ENCODE measurements at regions not wholly inside any gene's neighbourhood (a gene's known extent, or its start where the extent isn't known, plus 50 kb on each side); places are given as distances from the start of the nearest gene placed in this dataset.

DNA sequence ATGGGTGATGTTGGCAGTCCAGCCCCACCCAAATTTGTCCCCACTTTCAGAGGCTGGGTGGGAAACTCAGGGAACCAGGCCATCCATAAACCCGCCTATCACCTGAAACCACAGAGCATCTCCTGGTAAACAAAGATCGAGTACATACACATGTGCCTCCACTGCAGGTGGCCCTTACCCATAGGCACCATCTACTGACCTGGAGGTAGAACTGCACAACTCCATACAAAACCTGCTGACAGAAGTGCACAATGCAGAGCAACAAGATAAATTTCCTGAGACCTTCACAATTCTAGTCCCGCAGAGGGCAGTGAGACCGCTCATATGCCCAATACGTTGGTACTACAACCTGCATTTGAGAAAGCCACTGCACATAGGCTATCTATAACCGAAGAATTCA, 856.3 kb downstream of the SUCLG1 start:
- Histone ChIP-seq H3K4me3 (no peak overlapping the region), H3K9me3 (no peaks in the 10 kb centered on the region), H3K4me1 (no peaks in the 10 kb centered on the region), H3K27ac (no peak overlapping the region), H3K27me3 (no peaks in the 10 kb centered on the region), H3K36me3 (no peaks in the 10 kb centered on the region)
- WGBS = 96% methylated on average over 4 of the region's 6 CpGs
- DNase-seq (ENCODE audit: low spot score in 2 of 2) = no peak
- TF ChIP-seq POLR2AphosphoS5 (IDR thresholded peaks at IDR 0.05) (no peak), POLR2A (IDR thresholded peaks at IDR 0.05) (no peak)

DNA sequence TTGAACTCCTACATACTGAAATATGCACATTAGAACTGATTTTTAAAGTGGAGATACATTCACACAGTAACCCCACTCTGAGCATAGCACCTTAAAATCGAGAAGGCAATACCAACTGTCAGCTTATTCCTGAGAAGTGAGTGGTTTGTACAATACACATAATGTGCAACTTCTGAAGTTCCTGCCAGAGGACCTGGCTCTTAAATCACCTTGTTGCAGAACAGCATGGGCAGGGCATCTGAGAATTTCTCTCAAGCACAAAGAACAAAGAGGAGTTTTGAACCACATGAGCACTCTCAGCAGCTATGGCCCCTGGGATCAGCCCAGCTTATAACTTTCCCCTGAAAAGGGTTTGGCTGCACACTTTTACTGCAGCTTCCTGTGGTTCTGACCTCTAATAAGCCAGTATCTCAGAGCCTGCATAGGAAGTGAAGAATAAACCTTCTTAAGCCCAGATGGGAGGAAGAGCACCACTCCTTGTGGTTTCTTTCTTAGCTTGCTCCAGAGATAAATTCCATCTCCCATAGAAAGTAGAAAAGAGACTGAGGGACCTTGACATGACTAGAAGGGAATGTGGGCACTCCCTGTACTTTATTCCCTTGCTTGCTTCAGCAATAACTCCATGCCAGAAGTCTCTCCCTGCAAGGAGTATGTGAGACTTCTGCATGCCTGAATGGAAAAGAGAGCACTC, 862.3 kb downstream of the SUCLG1 start:
- no peaks in the 10 kb centered on the region for H3K27me3 ChIP-seq
- WGBS = 43% methylated on average over 1 of the region's 1 CpG
- no peaks in the 10 kb centered on the region for H3K36me3 ChIP-seq
- no peak overlapping the region for H3K27ac ChIP-seq
- H3K4me1 ChIP-seq = no peaks in the 10 kb centered on the region
- no peak overlapping the region for H3K4me3 ChIP-seq
- TF ChIP-seq, protein P1, sequence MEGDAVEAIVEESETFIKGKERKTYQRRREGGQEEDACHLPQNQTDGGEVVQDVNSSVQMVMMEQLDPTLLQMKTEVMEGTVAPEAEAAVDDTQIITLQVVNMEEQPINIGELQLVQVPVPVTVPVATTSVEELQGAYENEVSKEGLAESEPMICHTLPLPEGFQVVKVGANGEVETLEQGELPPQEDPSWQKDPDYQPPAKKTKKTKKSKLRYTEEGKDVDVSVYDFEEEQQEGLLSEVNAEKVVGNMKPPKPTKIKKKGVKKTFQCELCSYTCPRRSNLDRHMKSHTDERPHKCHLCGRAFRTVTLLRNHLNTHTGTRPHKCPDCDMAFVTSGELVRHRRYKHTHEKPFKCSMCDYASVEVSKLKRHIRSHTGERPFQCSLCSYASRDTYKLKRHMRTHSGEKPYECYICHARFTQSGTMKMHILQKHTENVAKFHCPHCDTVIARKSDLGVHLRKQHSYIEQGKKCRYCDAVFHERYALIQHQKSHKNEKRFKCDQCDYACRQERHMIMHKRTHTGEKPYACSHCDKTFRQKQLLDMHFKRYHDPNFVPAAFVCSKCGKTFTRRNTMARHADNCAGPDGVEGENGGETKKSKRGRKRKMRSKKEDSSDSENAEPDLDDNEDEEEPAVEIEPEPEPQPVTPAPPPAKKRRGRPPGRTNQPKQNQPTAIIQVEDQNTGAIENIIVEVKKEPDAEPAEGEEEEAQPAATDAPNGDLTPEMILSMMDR (IDR thresholded peaks at IDR 0.05) = no peak
- TF ChIP-seq POLR2A (IDR thresholded peaks at IDR 0.05) (no peak), EP300 (IDR thresholded peaks at IDR 0.05) (no peak), POLR2AphosphoS5 (IDR thresholded peaks at IDR 0.05) (no peak)
- no peak for DNase-seq (ENCODE audit: low spot score in 2 of 2)
- H3K9me3 ChIP-seq = no peaks in the 10 kb centered on the region

DNA sequence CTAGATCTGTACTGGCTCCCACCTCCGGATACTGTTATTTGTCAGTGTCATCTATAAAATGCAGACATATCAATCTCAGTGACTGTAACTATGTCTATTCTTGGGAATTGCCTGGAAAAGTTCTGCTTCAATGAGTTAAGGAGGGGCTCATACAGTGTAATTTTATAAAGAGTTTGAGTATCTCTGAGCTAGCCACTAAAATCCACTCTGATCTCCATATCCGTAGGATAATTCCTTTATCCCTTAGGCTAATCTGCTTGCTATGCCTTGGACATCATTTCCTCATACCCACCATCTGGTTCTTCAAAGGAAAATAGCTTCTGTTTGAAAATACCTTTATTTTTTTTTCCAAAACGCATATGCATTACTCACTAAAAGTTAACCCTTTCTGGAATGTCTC, 863.2 kb downstream of the SUCLG1 start:
- no peaks in the 10 kb centered on the region for H3K27me3 ChIP-seq
- H3K27ac ChIP-seq = no peak overlapping the region
- no peak for TF ChIP-seq POLR2A (IDR thresholded peaks at IDR 0.05)
- TF ChIP-seq, protein P1 (IDR thresholded peaks at IDR 0.05) = no peak
- TF ChIP-seq EP300 (IDR thresholded peaks at IDR 0.05) = no peak
- TF ChIP-seq POLR2AphosphoS5 (IDR thresholded peaks at IDR 0.05) = no peak
- no peaks in the 10 kb centered on the region for H3K9me3 ChIP-seq
- DNase-seq (ENCODE audit: low spot score in 2 of 2) = no peak
- no peaks in the 10 kb centered on the region for H3K36me3 ChIP-seq
- H3K4me1 ChIP-seq = no peaks in the 10 kb centered on the region
- WGBS = 26% methylated on average over 3 of the region's 3 CpGs
- no peak overlapping the region for H3K4me3 ChIP-seq

DNA sequence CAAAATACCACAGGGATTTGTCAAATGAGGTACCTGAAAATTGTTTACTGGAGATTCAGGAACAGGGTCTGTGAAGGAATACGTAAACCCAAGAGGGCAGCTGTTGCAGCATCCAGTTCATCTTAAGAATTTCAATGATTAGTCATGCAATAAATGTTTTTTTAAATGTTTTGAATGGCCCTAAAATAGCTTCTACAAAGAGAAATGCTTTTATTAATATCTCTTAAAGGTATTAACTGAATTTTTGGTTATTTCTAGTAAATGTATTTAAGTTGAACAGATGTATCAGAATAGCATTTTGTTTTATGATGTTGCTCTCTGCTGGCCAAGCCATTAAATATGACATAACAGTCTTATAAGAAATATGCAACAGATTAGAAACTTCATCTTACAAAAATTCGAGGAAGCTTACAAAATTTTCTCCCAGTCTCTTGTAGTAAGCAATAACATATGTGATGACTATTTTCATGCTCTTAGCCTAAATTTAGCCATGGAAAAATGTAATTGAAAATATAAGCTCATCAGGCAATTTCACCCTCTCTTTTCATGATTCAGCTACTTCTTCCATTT, 863.9 kb downstream of the SUCLG1 start:
- H3K9me3 ChIP-seq = no peaks in the 10 kb centered on the region
- TF ChIP-seq EP300 (IDR thresholded peaks at IDR 0.05) (no peak), POLR2AphosphoS5 (IDR thresholded peaks at IDR 0.05) (no peak), POLR2A (IDR thresholded peaks at IDR 0.05) (no peak)
- TF ChIP-seq, protein P1 (IDR thresholded peaks at IDR 0.05) = no peak
- H3K4me3 ChIP-seq = no peak overlapping the region
- 44% methylated on average over 2 of the region's 2 CpGs for WGBS
- H3K27ac ChIP-seq = no peak overlapping the region
- H3K36me3 ChIP-seq = no peaks in the 10 kb centered on the region
- no peaks in the 10 kb centered on the region for H3K4me1 ChIP-seq
- DNase-seq (ENCODE audit: low spot score in 2 of 2) = no peak
- H3K27me3 ChIP-seq = no peaks in the 10 kb centered on the region

DNA sequence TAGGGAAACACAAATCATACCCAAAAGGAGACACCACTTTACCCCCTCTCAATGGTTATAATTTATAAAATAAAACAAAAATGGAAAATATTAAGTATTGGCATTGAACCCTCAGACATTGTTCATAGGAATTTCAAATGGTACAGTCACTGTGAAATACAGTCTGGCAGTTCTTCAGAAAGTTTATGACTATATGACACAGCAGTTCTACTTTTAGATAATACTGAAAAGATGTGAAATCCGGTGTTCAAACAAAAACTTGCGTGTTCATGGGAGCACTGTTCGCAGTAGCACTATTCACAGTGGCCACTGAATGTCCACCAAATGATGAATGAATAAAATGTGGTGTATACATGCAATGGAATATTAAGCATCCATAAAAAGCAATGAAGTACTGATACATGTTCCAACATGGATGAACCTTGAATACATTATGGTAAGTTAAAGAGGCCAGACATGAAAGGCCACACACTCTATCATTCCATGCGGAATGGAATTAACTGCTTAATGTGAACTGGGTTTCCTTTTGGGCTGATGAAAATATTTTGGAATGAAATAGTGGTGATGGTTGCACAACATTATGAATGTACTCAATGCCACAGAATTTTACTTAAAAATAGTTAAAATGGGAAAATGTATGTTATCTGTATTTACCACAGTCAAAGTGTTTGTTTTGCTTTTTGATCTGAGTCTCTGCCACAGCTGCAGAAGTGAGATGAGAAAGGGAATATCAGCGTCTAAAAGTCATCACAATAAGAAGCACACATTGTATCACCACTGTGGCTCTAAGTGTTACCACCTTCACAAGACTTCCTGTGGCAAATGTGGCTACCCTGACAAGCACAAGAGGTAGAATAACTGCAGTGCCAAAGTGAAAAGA, 864.6 kb downstream of the SUCLG1 start:
- H3K27ac ChIP-seq = no peak overlapping the region
- H3K36me3 ChIP-seq = no peaks in the 10 kb centered on the region
- no peak overlapping the region for H3K4me3 ChIP-seq
- 60% methylated on average over 5 of the region's 5 CpGs for WGBS
- TF ChIP-seq, protein P1 (IDR thresholded peaks at IDR 0.05) = no peak
- TF ChIP-seq EP300 (IDR thresholded peaks at IDR 0.05) (no peak), POLR2A (IDR thresholded peaks at IDR 0.05) (no peak), POLR2AphosphoS5 (IDR thresholded peaks at IDR 0.05) (no peak)
- no peak for DNase-seq (ENCODE audit: low spot score in 2 of 2)
- H3K4me1 ChIP-seq = no peaks in the 10 kb centered on the region
- no peaks in the 10 kb centered on the region for H3K27me3 ChIP-seq
- H3K9me3 ChIP-seq = no peaks in the 10 kb centered on the region
